Heart left ventricle (tissue), 13 donors: ENCODE measurements at regions not wholly inside any gene's neighbourhood (a gene's known extent, or its start where the extent isn't known, plus 50 kb on each side); places are given as distances from the start of the nearest gene placed in this dataset.

Experiments used
- POLR2A ChIP-seq, 2 donors: fragments of 450-650 bp; IDR thresholded peaks; one replicate each; pipeline ENCODE4 v1.6.1; 2017; ENCODE audit warnings: antibody characterized with exemption in 2 of 2, mild to moderate bottlenecking in 2 of 2, moderate library complexity in 2 of 2
- TF ChIP-seq, protein P1 (sequence below), 12 donors: fragments of 200-600 bp; sonication (generic) in 4 of 12; IDR thresholded peaks; one replicate each; pipeline versions ENCODE4 v1.5.0 to v1.8.0; 2018 to 2022; ENCODE audit warnings: antibody characterized with exemption in 12 of 12, mild to moderate bottlenecking in 5 of 12
- donor health status: ischemic (EF 13 %, LVEDD 7.1; RV severe dilation, severe dysfunction).
- donor health status: DM: no; HTN: yes; CAD: no.
- donor health status: DM: no; HTN: no; CAD: no.
- donor health status: ischemic (EF 25% LVEDD 6.9; RV normal size, moderate dysfunction).
- donor health status: ischemic (EF 25% LVEDD 5.7; RV mildly dilated, moderate dysfunction).
- donor health status: ischemic (EF 35%, LVEDD 5.7; RV mildly dilated, moderate dysfunction).
- donor health status: nonischemic (EF 11% LVEDD 7.7; RV severe dilation, severe dysfunction).
- donor health status: DM: yes; HTN: yes; CAD: no.
- donor health status: PGD.
- donor health status: ischemic (EF 29% LVEDD 5.4; RV normal size, mild dysfunction).
- donor health status: nonischemic (EF 23%, LVEDD 6.1; RV moderate dilation, normal function).

DNA sequence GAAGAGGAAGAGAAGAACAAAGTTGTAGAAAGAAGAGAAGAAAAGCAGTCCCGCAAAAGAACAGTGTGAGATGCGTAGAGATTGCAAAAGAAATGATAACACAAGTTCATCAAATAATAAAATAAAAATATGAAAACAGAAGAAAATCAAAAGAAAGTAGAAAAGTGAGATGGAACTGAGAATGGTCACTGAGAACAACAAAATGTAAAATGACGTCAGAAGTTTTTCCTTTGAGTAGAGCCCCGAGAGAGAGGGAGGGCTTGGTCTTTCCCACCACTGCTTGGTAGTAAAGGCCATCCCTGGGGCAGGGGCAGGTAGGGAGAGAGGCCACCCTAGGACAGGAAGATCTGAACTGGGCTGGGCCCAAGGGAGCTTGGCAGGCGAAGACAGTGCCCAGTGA, 533.7 kb downstream of the QKI start:
- no peak for TF ChIP-seq POLR2A (IDR thresholded peaks at IDR 0.05)
- TF ChIP-seq, protein P1, sequence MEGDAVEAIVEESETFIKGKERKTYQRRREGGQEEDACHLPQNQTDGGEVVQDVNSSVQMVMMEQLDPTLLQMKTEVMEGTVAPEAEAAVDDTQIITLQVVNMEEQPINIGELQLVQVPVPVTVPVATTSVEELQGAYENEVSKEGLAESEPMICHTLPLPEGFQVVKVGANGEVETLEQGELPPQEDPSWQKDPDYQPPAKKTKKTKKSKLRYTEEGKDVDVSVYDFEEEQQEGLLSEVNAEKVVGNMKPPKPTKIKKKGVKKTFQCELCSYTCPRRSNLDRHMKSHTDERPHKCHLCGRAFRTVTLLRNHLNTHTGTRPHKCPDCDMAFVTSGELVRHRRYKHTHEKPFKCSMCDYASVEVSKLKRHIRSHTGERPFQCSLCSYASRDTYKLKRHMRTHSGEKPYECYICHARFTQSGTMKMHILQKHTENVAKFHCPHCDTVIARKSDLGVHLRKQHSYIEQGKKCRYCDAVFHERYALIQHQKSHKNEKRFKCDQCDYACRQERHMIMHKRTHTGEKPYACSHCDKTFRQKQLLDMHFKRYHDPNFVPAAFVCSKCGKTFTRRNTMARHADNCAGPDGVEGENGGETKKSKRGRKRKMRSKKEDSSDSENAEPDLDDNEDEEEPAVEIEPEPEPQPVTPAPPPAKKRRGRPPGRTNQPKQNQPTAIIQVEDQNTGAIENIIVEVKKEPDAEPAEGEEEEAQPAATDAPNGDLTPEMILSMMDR (IDR thresholded peaks at IDR 0.05), result no peak
